ENCODE measurements at regions not wholly inside any gene's neighbourhood (a gene's known extent, or its start where the extent isn't known, plus 50 kb on each side); places are given as distances from the start of the nearest gene placed in this dataset.

- TF ChIP-seq CTCF (conservative IDR thresholded peaks at IDR 0.05; ENCODE audit: low read length) (no peak), EZH2phosphoT487 (IDR thresholded peaks at IDR 0.05; ENCODE audit: borderline replicate concordance, low read depth, low read length) (no peak)
Observed at GRCh38 chr3:15154326-15154725, 51.7 kb upstream of the CAPN7 start.
